GM12878 (cell line): ENCODE measurements at regions not wholly inside any gene's neighbourhood (a gene's known extent, or its start where the extent isn't known, plus 50 kb on each side); places are given as distances from the start of the nearest gene placed in this dataset.

Experiments used
- CBFB ChIP-seq: IDR thresholded peaks from 2 replicates; pipeline ENCODE4 v1.6.1; 2016; ENCODE audit warnings: antibody characterized with exemption, low read depth
- JUND ChIP-seq: IDR thresholded peaks from 2 replicates; pipeline ENCODE4 v1.6.1; 2012; ENCODE audit warnings: low read depth, mild to moderate bottlenecking, low read length, improper control_type of control experiment, moderate library complexity
- NR2F1 ChIP-seq: fragments of 450-650 bp; conservative IDR thresholded peaks from 2 replicates; pipeline ENCODE4 v1.6.1; 2017; ENCODE audit warnings: mild to moderate bottlenecking
- RAD21 ChIP-seq: IDR thresholded peaks from 2 replicates; pipeline ENCODE4 v1.6.1; 2011; ENCODE audit warnings: mild to moderate bottlenecking, low read depth, low read length, moderate library complexity; ENCODE audit not compliant: insufficient read depth
- SMAD5 ChIP-seq: IDR thresholded peaks from 2 replicates; pipeline ENCODE4 v1.6.1; 2016; ENCODE audit warnings: antibody characterized with exemption, low read depth
- SPI1 ChIP-seq: IDR thresholded peaks from 2 replicates; pipeline ENCODE4 v1.6.1; 2011; ENCODE audit warnings: low read depth, mild to moderate bottlenecking, low read length, moderate library complexity, borderline replicate concordance; ENCODE audit not compliant: insufficient read depth
- TF ChIP-seq, protein P1 (sequence below): fragments of 450-650 bp; IDR thresholded peaks from 2 replicates; pipeline ENCODE4 v1.6.1; 2017; ENCODE audit warnings: mild to moderate bottlenecking, low read depth, inconsistent platforms; ENCODE audit not compliant: poor library complexity, severe bottlenecking
- TF ChIP-seq, protein P2 (sequence below): fragments of 450-650 bp; IDR thresholded peaks from 2 replicates; pipeline ENCODE4 v1.6.1; 2017; ENCODE audit warnings: mild to moderate bottlenecking, moderate library complexity

DNA sequence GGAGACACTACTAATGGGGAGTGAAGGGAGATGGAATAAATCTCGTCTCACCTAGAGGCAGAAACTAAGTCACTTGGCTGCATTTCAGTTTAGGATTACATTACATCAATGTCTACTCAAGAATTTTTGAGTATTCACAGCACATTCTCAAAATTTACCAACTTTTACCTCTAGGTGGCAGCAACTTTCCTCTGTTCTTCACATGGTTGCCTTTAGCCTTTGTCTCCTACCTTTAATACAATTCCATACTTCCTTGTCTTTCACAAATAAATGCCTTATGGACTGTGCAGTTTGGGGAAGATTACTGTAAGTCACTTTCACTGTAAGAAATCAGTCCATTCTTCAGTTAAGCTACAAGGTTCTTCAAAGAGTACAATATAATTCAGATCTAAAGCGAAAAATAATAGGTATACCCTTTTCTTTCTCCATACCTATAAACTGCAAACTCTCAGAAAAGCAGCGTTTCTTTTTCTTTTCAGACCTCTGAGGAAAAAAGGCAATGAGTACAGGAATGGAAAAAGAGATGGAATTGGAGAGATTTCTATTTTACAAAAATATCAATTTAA, 379.4 kb downstream of the KLF12 start (continued):
- TF ChIP-seq, protein P1, sequence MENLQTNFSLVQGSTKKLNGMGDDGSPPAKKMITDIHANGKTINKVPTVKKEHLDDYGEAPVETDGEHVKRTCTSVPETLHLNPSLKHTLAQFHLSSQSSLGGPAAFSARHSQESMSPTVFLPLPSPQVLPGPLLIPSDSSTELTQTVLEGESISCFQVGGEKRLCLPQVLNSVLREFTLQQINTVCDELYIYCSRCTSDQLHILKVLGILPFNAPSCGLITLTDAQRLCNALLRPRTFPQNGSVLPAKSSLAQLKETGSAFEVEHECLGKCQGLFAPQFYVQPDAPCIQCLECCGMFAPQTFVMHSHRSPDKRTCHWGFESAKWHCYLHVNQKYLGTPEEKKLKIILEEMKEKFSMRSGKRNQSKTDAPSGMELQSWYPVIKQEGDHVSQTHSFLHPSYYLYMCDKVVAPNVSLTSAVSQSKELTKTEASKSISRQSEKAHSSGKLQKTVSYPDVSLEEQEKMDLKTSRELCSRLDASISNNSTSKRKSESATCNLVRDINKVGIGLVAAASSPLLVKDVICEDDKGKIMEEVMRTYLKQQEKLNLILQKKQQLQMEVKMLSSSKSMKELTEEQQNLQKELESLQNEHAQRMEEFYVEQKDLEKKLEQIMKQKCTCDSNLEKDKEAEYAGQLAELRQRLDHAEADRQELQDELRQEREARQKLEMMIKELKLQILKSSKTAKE = no peak
- TF ChIP-seq RAD21 (peak; percentile 73), CBFB (no peak), NR2F1 (no peak), SPI1 (no peak), JUND (no peak), SMAD5 (no peak)
- TF ChIP-seq, protein P2, sequence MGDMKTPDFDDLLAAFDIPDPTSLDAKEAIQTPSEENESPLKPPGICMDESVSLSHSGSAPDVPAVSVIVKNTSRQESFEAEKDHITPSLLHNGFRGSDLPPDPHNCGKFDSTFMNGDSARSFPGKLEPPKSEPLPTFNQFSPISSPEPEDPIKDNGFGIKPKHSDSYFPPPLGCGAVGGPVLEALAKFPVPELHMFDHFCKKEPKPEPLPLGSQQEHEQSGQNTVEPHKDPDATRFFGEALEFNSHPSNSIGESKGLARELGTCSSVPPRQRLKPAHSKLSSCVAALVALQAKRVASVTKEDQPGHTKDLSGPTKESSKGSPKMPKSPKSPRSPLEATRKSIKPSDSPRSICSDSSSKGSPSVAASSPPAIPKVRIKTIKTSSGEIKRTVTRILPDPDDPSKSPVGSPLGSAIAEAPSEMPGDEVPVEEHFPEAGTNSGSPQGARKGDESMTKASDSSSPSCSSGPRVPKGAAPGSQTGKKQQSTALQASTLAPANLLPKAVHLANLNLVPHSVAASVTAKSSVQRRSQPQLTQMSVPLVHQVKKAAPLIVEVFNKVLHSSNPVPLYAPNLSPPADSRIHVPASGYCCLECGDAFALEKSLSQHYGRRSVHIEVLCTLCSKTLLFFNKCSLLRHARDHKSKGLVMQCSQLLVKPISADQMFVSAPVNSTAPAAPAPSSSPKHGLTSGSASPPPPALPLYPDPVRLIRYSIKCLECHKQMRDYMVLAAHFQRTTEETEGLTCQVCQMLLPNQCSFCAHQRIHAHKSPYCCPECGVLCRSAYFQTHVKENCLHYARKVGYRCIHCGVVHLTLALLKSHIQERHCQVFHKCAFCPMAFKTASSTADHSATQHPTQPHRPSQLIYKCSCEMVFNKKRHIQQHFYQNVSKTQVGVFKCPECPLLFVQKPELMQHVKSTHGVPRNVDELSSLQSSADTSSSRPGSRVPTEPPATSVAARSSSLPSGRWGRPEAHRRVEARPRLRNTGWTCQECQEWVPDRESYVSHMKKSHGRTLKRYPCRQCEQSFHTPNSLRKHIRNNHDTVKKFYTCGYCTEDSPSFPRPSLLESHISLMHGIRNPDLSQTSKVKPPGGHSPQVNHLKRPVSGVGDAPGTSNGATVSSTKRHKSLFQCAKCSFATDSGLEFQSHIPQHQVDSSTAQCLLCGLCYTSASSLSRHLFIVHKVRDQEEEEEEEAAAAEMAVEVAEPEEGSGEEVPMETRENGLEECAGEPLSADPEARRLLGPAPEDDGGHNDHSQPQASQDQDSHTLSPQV = no peak
